GM13976 (cell line): ENCODE measurements at regions not wholly inside any gene's neighbourhood (a gene's known extent, or its start where the extent isn't known, plus 50 kb on each side); places are given as distances from the start of the nearest gene placed in this dataset.
"Not testable (repeated sequence)": the region's sequence is repeated elsewhere in the genome, so short reads cannot be mapped to it uniquely, and the experiment has no call there.

Experiments
- DNase-seq: peaks from one replicate; pipeline ENCODE4 v3.0.0; 2012; ENCODE audit warnings: low spot score
- CTCF ChIP-seq: IDR thresholded peaks from 2 replicates; pipeline ENCODE4 v1.5.1; 2012; ENCODE audit warnings: borderline replicate concordance, mild to moderate bottlenecking; ENCODE audit not compliant: insufficient read depth; ENCODE audit errors: extremely low read depth, missing control alignments, control extremely low read depth
- in situ Hi-C: fragments of 300-500 bp; cut with MboI; formaldehyde crosslinking; loops from one replicate; pipeline ENCODE4 v1.12.0; 2022; ENCODE audit warnings: low sequenced_read_pairs, mixed read lengths, inconsistent platforms; ENCODE audit not compliant: unreplicated experiment

GRCh38 chr5:111830333-111830732 lies 73.3 kb upstream of the NREP start:
- TF ChIP-seq CTCF: no peak
- in situ Hi-C loops: no loop called here
- DNase-seq: no peak

GRCh38 chr5:111829701-111830100 lies 72.7 kb upstream of the NREP start:
- in situ Hi-C loops: no loop called here
- no peak for TF ChIP-seq CTCF
- DNase-seq: no peak

- no peak for TF ChIP-seq CTCF
- in situ Hi-C loops: no loop called here
- no peak for DNase-seq
Observed at GRCh38 chr5:111826064-111826463, 69.1 kb upstream of the NREP start.

GRCh38 chr5:111820072-111820471 lies 63.1 kb upstream of the NREP start:
- in situ Hi-C loops: no loop called here
- DNase-seq: no peak
- TF ChIP-seq CTCF: no peak

- in situ Hi-C loops: not testable (repeated sequence)
Observed at GRCh38 chr5:111819028-111819427, 62.0 kb upstream of the NREP start.

GRCh38 chr5:111813537-111813936 lies 56.5 kb upstream of the NREP start:
- no peak for TF ChIP-seq CTCF
- DNase-seq: no peak
- in situ Hi-C loops: no loop called here

More at GRCh38 chr5:111819028-111819427, 62.0 kb upstream of the NREP start:
- DNase-seq: not testable (repeated sequence)

- no peak for DNase-seq
- in situ Hi-C loops: no loop called here
- TF ChIP-seq CTCF: no peak
Observed at GRCh38 chr5:111810112-111810511, 53.1 kb upstream of the NREP start.
